GM23338 (cell line): ENCODE measurements at regions not wholly inside any gene's neighbourhood (a gene's known extent, or its start where the extent isn't known, plus 50 kb on each side); places are given as distances from the start of the nearest gene placed in this dataset.

ENCODE experiments used
- ATAC-seq: fragments of 200-7000 bp; cut with Tn5 transposase; 3 replicates; pipeline ENCODE4 v1.9.1; 2020
- DNase-seq: peaks from one replicate; pipeline ENCODE4 v3.0.0-alpha.2; 2015; ENCODE audit warnings: low spot score
- H2AFZ ChIP-seq: fragments of 200-600 bp; sonication (generic); 2 replicates; pipeline ENCODE4 v1.8.0; 2016; ENCODE audit warnings: antibody characterized with exemption, mild to moderate bottlenecking, moderate library complexity
- H3F3A ChIP-seq: fragments of 200-600 bp; sonication (generic); replicated peaks from 2 replicates; pipeline ENCODE4 v1.8.0; 2017; ENCODE audit warnings: antibody characterized with exemption, mixed run types, low read depth
- H3K27ac ChIP-seq: fragments of 200-600 bp; sonication (generic); 2 replicates; pipeline ENCODE4 v1.6.1; 2016; ENCODE audit warnings: low read depth
- H3K27me3 ChIP-seq: fragments of 200-600 bp; sonication (generic); 2 replicates; pipeline ENCODE4 v1.8.0; 2016; ENCODE audit warnings: mild to moderate bottlenecking, mixed run types, moderate library complexity; ENCODE audit not compliant: insufficient read depth
- H3K36me3 ChIP-seq: fragments of 200-600 bp; sonication (generic); 2 replicates; pipeline ENCODE4 v1.8.0; 2016; ENCODE audit warnings: mild to moderate bottlenecking; ENCODE audit not compliant: insufficient read depth
- H3K4me1 ChIP-seq: fragments of 200-600 bp; sonication (generic); 2 replicates; pipeline ENCODE4 v1.8.0; 2016; ENCODE audit warnings: mild to moderate bottlenecking, moderate library complexity; ENCODE audit not compliant: insufficient read depth
- H3K4me2 ChIP-seq: fragments of 200-600 bp; sonication (generic); 2 replicates; pipeline ENCODE4 v1.7.1; 2017; ENCODE audit warnings: mixed run types
- H3K4me3 ChIP-seq: fragments of 200-600 bp; sonication (generic); 2 replicates; pipeline ENCODE4 v1.6.1; 2016; ENCODE audit warnings: mixed run types
- H3K79me2 ChIP-seq: fragments of 200-600 bp; sonication (generic); replicated peaks from 2 replicates; pipeline ENCODE4 v1.8.0; 2017; ENCODE audit warnings: mild to moderate bottlenecking; ENCODE audit not compliant: insufficient read depth
- H3K9me2 ChIP-seq: fragments of 200-600 bp; sonication (generic); 2 replicates; pipeline ENCODE4 v1.8.0; 2017; ENCODE audit not compliant: insufficient read depth
- H4K20me1 ChIP-seq: fragments of 200-600 bp; sonication (generic); replicated peaks from 2 replicates; pipeline ENCODE4 v1.8.0; 2017; ENCODE audit warnings: mild to moderate bottlenecking; ENCODE audit not compliant: insufficient read depth
- H3K27ac Mint-ChIP-seq: 2 replicates; pipeline ENCODE4 v1.8.0; 2020; ENCODE audit warnings: inconsistent platforms, mild to moderate bottlenecking, moderate library complexity, mixed read lengths
- H3K27me3 Mint-ChIP-seq: 3 replicates; pipeline ENCODE4 v1.8.0; 2022; ENCODE audit warnings: low read depth, mild to moderate bottlenecking, moderate library complexity, mixed read lengths, inconsistent platforms; ENCODE audit not compliant: insufficient read depth, poor library complexity
- H3K36me3 Mint-ChIP-seq: 3 replicates; pipeline ENCODE4 v1.8.0; 2021; ENCODE audit warnings: low read depth, mild to moderate bottlenecking, inconsistent platforms, moderate library complexity, mixed read lengths
- H3K4me1 Mint-ChIP-seq: 3 replicates; pipeline ENCODE4 v1.8.0; 2020; ENCODE audit warnings: mild to moderate bottlenecking, inconsistent platforms, mixed read lengths
- H3K4me3 Mint-ChIP-seq: 3 replicates; pipeline ENCODE4 v1.8.0; 2021; ENCODE audit warnings: moderate library complexity, mild to moderate bottlenecking, inconsistent platforms, mixed read lengths
- H3K9me3 Mint-ChIP-seq: 3 replicates; pipeline ENCODE4 v1.8.0; 2020; ENCODE audit warnings: moderate library complexity, mild to moderate bottlenecking, inconsistent platforms, mixed read lengths
- CREB1 ChIP-seq: fragments of 250-450 bp; sonication (Bioruptor Pico); IDR thresholded peaks from 2 replicates; pipeline ENCODE4 v1.5.0; 2020; ENCODE audit warnings: low read depth, mild to moderate bottlenecking, moderate library complexity
- EZH2 ChIP-seq: fragments of 200-600 bp; sonication (generic); IDR thresholded peaks from one replicate; pipeline ENCODE4 v1.8.0; 2017; ENCODE audit warnings: antibody characterized with exemption, mild to moderate bottlenecking, low read depth; ENCODE audit not compliant: unreplicated experiment
- EZH2phosphoT487 ChIP-seq: fragments of 200-600 bp; sonication (generic); IDR thresholded peaks from one replicate; pipeline ENCODE4 v1.8.1; 2018; ENCODE audit warnings: antibody characterized with exemption; ENCODE audit not compliant: unreplicated experiment
- NANOG ChIP-seq: IDR thresholded peaks from 2 replicates; pipeline ENCODE4 v1.6.1; 2016; ENCODE audit warnings: antibody characterized with exemption, borderline replicate concordance
- POLR2AphosphoS5 ChIP-seq: IDR thresholded peaks from 2 replicates; pipeline ENCODE4 v1.6.1; 2016; ENCODE audit warnings: antibody characterized with exemption, low read depth
- STAT1 ChIP-seq: IDR thresholded peaks from one replicate; pipeline ENCODE4 v1.6.1; 2016; ENCODE audit warnings: antibody characterized with exemption; ENCODE audit not compliant: unreplicated experiment
- ZNF114 ChIP-seq: fragments of 250-450 bp; sonication (Bioruptor Pico); IDR thresholded peaks from 2 replicates; pipeline ENCODE4 v1.5.0; 2020; ENCODE audit warnings: mild to moderate bottlenecking, moderate library complexity
- ZNF331 ChIP-seq: fragments of 250-450 bp; sonication (Bioruptor Pico); IDR thresholded peaks from 2 replicates; pipeline ENCODE4 v1.5.0; 2020; ENCODE audit warnings: low read depth, mild to moderate bottlenecking, moderate library complexity
- TF ChIP-seq, protein P1 (sequence below), 2 experiments: fragments of 200-600 bp in 1 of 2; sonication (generic) in 1 of 2; conservative IDR thresholded peaks; 2 replicates each; pipeline versions ENCODE4 v1.5.1 to v1.6.1; 2016 to 2017; ENCODE audit warnings: antibody characterized with exemption in 2 of 2, low read depth in 2 of 2, mild to moderate bottlenecking in 2 of 2, moderate library complexity in 1 of 2
- TF ChIP-seq, protein P2 (sequence below): IDR thresholded peaks from one replicate; pipeline ENCODE4 v1.6.1; 2018; ENCODE audit warnings: antibody characterized with exemption; ENCODE audit not compliant: unreplicated experiment
- TF ChIP-seq, protein P3 (sequence below): IDR thresholded peaks from 2 replicates; pipeline ENCODE4 v1.6.1; 2016; ENCODE audit warnings: antibody characterized with exemption

DNA sequence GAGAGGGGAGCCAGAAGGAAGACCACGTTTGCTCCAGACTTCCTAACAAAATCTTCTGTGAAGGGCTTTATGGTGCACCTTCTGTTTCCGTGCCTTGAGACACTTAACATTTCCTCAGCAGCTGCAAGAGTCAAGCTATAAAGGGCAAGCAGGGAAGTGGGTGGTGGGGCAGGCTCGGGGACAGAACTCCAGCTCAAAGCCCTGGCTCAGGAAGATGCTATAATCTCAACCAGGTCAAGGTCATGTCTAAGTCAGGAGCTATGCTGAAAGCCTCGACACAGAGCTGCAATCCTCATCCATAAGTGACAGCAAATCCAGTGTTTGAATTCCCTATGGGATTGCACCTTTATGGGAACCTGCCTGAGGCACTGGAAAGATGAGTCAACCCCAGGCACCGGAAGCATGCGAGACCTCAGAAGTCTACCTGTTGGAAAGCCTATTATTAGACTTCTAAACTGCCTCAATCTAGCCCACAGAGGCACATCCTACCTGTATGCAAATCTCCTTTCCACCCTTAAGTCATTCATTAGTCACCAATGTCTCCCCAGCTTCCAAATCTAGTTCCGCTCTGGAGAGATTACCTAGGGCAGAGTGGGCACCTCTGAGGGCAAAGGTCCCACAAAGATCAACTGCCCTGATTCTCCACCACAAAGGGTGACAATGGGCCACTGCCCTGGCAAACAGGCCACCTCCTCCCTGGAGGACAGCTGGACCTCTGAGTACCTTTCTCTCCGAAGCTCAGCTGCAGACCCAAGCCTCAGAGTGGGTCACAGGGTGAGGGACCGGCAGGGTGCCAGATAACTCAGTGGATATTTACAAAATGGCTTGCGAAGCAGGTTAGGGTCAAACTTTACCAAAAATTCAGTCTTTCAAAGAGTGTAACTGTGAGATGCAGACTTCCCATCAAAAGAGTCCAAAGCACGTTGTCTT, 287.0 kb downstream of the CDC5L start:
- Histone ChIP-seq H3K4me1 (peaks cover 11% of the 10 kb centered on the region), H3K4me2 (no peak overlapping the region), H3K27me3 (no peaks in the 10 kb centered on the region), H3K79me2 (no peaks in the 10 kb centered on the region), H3K4me3 (no peak overlapping the region), H4K20me1 (no peaks in the 10 kb centered on the region), H3K27ac (no peak overlapping the region), H2AFZ (no peak overlapping the region), H3K9me2 (peaks cover 26% of the 10 kb centered on the region), H3F3A (no peaks in the 10 kb centered on the region), H3K36me3 (no peaks in the 10 kb centered on the region)
- TF ChIP-seq ZNF331 (no peak), EZH2phosphoT487 (no peak), CREB1 (CRISPR knock-in tag) (no peak), EZH2 (no peak)
- TF ChIP-seq, protein P1, sequence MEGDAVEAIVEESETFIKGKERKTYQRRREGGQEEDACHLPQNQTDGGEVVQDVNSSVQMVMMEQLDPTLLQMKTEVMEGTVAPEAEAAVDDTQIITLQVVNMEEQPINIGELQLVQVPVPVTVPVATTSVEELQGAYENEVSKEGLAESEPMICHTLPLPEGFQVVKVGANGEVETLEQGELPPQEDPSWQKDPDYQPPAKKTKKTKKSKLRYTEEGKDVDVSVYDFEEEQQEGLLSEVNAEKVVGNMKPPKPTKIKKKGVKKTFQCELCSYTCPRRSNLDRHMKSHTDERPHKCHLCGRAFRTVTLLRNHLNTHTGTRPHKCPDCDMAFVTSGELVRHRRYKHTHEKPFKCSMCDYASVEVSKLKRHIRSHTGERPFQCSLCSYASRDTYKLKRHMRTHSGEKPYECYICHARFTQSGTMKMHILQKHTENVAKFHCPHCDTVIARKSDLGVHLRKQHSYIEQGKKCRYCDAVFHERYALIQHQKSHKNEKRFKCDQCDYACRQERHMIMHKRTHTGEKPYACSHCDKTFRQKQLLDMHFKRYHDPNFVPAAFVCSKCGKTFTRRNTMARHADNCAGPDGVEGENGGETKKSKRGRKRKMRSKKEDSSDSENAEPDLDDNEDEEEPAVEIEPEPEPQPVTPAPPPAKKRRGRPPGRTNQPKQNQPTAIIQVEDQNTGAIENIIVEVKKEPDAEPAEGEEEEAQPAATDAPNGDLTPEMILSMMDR (conservative IDR thresholded peaks at IDR 0.05; ENCODE audit: low read depth in 2 of 2), result no peak
- peaks cover 9% of the 10 kb centered on the region for H3K27me3 Mint-ChIP-seq
- H3K9me3 Mint-ChIP-seq, result no peaks in the 10 kb centered on the region
- no peak overlapping the region for H3K4me3 Mint-ChIP-seq
- DNase-seq, result no peak
- H3K27ac Mint-ChIP-seq, result no peak overlapping the region
- peaks cover 19% of the 10 kb centered on the region for H3K4me1 Mint-ChIP-seq
- no peak for ATAC-seq
- H3K36me3 Mint-ChIP-seq, result no peaks in the 10 kb centered on the region; the same call in 2 of the 3 replicates

DNA sequence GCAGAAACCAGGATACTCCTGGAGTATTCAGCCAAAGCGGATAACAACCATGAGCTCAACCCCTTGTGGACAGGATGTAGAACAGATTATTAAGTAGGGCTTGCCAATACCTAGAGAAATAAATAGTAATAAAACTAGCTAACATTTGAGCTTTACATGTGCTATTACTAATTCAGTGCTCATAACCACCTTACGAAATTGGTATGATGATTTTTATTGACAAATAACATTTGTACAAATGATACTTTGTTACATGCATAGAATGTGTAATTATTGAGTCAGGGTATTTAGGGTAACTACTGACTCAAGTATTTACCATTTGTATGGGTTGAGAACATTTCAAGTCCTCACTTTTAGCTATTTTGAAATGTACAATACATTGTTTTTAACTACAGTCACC, 287.9 kb downstream of the CDC5L start:
- Histone ChIP-seq H3K27ac (no peak overlapping the region), H3F3A (no peaks in the 10 kb centered on the region)
- no peak for ATAC-seq
- TF ChIP-seq POLR2AphosphoS5, result no peak
- no peak for TF ChIP-seq NANOG
- TF ChIP-seq, protein P1 (conservative IDR thresholded peaks at IDR 0.05; ENCODE audit: low read depth in 2 of 2), result no peak
- no peak for TF ChIP-seq EZH2
- no peak for TF ChIP-seq CREB1 (CRISPR knock-in tag)
- no peak for TF ChIP-seq ZNF331
- TF ChIP-seq, protein P2, sequence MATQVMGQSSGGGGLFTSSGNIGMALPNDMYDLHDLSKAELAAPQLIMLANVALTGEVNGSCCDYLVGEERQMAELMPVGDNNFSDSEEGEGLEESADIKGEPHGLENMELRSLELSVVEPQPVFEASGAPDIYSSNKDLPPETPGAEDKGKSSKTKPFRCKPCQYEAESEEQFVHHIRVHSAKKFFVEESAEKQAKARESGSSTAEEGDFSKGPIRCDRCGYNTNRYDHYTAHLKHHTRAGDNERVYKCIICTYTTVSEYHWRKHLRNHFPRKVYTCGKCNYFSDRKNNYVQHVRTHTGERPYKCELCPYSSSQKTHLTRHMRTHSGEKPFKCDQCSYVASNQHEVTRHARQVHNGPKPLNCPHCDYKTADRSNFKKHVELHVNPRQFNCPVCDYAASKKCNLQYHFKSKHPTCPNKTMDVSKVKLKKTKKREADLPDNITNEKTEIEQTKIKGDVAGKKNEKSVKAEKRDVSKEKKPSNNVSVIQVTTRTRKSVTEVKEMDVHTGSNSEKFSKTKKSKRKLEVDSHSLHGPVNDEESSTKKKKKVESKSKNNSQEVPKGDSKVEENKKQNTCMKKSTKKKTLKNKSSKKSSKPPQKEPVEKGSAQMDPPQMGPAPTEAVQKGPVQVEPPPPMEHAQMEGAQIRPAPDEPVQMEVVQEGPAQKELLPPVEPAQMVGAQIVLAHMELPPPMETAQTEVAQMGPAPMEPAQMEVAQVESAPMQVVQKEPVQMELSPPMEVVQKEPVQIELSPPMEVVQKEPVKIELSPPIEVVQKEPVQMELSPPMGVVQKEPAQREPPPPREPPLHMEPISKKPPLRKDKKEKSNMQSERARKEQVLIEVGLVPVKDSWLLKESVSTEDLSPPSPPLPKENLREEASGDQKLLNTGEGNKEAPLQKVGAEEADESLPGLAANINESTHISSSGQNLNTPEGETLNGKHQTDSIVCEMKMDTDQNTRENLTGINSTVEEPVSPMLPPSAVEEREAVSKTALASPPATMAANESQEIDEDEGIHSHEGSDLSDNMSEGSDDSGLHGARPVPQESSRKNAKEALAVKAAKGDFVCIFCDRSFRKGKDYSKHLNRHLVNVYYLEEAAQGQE, result no peak
- TF ChIP-seq, protein P3, sequence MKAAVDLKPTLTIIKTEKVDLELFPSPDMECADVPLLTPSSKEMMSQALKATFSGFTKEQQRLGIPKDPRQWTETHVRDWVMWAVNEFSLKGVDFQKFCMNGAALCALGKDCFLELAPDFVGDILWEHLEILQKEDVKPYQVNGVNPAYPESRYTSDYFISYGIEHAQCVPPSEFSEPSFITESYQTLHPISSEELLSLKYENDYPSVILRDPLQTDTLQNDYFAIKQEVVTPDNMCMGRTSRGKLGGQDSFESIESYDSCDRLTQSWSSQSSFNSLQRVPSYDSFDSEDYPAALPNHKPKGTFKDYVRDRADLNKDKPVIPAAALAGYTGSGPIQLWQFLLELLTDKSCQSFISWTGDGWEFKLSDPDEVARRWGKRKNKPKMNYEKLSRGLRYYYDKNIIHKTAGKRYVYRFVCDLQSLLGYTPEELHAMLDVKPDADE, result no peak
- no peak for TF ChIP-seq STAT1
- no peak for TF ChIP-seq ZNF114 (CRISPR knock-in tag)

More for the DNA sequence above, 287.9 kb downstream of the CDC5L start:
- Histone ChIP-seq H3K27me3 (no peaks in the 10 kb centered on the region), H3K4me1 (peaks cover 11% of the 10 kb centered on the region), H4K20me1 (no peaks in the 10 kb centered on the region), H3K9me2 (peaks cover 20% of the 10 kb centered on the region), H3K4me2 (no peak overlapping the region), H3K36me3 (no peaks in the 10 kb centered on the region), H3K79me2 (no peaks in the 10 kb centered on the region), H2AFZ (peak overlapping the region; percentile 10; the same call in 1 of the 2 replicates), H3K4me3 (no peak overlapping the region)
- H3K9me3 Mint-ChIP-seq, result no peaks in the 10 kb centered on the region
- peaks cover 18% of the 10 kb centered on the region for H3K4me1 Mint-ChIP-seq
- no peak for DNase-seq
- H3K27me3 Mint-ChIP-seq, result peaks cover 12% of the 10 kb centered on the region
- no peak overlapping the region for H3K27ac Mint-ChIP-seq
- no peaks in the 10 kb centered on the region for H3K36me3 Mint-ChIP-seq
- H3K4me3 Mint-ChIP-seq, result no peak overlapping the region
